HG02938 (cell line): ENCODE measurements at regions not wholly inside any gene's neighbourhood (a gene's known extent, or its start where the extent isn't known, plus 50 kb on each side); places are given as distances from the start of the nearest gene placed in this dataset.
A peak's percentile ranks its signal among the peaks of the same experiment; 100 is the strongest.

Source experiments
- ATAC-seq: cut with Tn5 transposase; IDR thresholded peaks from one replicate; pipeline ENCODE4 v1.9.1; 2021; ENCODE audit warnings: mild to moderate bottlenecking, moderate library complexity; ENCODE audit not compliant: unreplicated experiment

- ATAC-seq = no peak
These were observed 54.2 kb downstream of the TMEM100 start for GRCh38 chr17:55668312-55668920.

DNA sequence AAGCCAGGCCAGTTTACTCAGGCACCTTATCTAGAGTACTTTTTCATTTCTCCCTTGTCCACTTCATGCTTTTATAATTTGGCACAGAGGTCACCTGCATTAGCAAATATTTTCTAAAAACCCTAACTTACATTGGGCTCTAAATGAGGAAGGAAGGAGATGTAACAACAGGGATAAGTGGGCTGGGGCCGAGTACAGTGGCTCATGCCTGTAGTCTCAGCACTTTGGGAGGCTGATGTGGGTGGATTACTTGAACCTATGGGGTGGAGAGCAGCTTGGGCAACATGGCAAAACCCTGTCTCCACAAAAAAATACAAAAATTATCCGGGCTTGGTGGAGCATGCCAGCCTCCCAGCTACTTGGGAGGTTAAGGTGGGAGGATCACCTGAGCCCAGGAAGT lies 55.9 kb downstream of the TMEM100 start:
- ATAC-seq = no peak

GRCh38 chr17:55664287-55664686 lies 58.4 kb downstream of the TMEM100 start:
- peak; percentile 77 for ATAC-seq

- no peak for ATAC-seq
These were observed 59.3 kb downstream of the TMEM100 start for GRCh38 chr17:55663400-55663799.

DNA sequence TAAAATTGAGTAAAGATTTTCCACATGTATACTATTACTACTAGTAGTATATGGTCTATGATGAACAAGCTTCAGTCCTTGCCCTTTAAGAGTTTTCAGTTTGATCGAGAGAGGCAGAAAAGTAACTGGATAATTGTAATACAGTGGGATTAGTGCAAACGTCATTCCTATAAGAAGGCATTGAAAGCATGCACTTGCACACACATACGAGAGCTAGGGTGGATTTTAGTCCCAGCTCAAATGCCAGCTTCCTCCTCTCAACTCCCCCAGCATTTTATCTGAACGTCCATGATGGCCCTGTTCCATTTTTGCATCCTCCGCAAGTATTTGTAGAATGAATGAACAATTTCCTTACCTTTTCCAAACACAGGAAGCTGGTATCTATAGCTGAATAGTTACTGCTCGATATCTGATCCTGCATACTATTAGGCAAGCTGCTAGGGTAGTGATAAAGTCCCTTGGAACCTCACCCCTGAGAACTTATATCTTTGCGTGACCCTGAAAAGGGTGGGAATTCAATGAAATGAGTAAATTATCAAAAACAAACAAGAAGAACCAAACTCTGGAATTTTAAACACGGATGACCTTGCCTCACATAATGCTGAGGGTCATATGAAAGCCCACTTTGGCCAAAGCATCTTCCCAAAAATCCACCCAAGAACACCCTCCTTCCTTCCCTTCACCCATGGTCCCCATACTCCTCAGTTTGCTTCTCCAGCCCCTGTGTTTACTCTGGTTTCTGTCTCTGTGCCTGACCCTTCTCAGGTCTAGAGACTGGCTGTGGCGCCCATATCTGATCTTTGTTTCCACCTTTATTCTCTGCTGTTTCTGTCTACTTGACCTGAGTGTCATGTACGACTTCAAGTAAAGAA lies 60.5 kb downstream of the TMEM100 start:
- ATAC-seq = no peak

DNA sequence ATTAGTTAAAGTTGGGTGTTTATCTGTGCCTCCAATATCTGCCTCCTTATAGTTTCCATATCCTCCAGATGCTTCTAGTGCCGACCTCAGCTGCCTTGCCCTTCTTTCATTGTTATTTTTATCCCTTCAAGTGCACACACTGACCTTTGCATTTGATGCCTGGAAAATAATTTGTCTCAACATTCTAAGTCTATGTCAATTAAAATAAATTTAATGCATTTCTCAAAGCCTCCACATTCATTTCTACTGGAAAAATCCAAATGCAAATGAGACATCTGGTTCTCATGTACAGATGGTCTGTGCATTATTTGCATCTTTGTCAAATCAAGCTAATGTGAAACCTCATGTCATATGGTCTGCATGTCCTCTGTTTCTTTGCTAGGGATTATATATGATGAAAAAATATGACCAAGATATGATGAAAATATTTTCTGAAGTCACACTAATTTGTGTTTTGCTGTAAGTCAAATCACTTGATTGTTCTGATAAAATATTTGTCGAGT lies 61.4 kb downstream of the TMEM100 start:
- no peak for ATAC-seq

- peak; percentile 52 for ATAC-seq
These were observed 62.3 kb downstream of the TMEM100 start for GRCh38 chr17:55660178-55660886.

DNA sequence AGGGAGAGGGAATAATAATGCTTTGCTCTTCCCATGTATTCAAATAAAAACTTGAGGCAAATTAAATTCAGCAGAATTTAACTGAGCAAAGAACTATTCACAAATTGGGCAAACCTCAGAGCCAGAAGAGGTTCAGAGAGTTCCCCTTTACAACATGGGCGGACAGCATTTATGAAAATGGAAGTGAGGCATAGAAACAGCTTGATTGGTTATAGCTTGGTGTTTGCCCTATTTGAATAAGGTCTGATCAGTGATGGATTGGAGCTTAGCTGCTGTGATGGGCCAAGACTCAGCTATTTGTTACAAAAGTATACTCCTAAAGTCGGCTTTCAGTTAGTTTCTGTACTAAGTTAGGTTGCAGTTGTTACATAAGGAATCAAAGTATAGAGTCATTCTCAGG lies 63.0 kb downstream of the TMEM100 start:
- ATAC-seq = no peak

DNA sequence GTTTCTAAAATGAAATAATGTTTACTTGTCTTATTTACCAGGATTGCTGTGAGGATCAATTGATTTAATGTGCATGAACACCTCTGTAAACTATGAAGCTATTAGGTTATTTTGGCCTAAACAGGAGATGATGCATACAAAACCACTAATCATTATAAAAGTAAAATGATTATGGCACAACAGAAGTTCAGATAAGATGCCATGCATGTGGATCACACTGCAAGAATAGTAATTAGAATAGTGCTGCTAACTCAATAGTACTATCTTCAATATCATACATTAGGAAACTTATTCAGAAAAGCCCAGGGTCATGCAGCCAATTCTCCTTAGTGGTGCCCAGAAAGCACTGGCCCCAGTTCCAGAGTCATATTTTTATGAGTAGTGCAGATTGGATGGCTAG lies 66.9 kb downstream of the TMEM100 start:
- no peak for ATAC-seq

- ATAC-seq = no peak
These were observed 67.8 kb downstream of the TMEM100 start for GRCh38 chr17:55654821-55655220.

GRCh38 chr17:55654022-55654421 lies 68.6 kb downstream of the TMEM100 start:
- ATAC-seq = no peak

DNA sequence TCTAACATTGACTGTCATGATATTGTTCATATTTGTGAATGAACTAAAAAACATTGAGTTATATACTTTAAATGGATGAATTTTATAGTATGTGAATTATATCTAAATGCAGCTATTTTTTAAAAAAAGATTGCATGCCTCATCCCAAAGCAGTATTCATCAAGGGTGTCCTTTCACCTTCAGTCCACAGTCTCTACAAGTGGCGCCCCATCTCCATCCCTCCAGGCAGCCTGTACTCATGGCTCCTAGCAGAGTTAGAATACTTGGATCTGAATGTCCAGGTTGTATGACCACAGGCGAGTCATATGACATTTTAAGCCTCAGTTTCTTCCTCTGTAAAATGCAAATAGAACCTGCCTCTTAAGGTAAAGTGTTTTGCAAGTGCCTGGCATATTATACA lies 69.8 kb downstream of the TMEM100 start:
- peak; percentile 32 for ATAC-seq

- ATAC-seq = peak; percentile 68
These were observed 70.4 kb downstream of the TMEM100 start for GRCh38 chr17:55652114-55652823.

DNA sequence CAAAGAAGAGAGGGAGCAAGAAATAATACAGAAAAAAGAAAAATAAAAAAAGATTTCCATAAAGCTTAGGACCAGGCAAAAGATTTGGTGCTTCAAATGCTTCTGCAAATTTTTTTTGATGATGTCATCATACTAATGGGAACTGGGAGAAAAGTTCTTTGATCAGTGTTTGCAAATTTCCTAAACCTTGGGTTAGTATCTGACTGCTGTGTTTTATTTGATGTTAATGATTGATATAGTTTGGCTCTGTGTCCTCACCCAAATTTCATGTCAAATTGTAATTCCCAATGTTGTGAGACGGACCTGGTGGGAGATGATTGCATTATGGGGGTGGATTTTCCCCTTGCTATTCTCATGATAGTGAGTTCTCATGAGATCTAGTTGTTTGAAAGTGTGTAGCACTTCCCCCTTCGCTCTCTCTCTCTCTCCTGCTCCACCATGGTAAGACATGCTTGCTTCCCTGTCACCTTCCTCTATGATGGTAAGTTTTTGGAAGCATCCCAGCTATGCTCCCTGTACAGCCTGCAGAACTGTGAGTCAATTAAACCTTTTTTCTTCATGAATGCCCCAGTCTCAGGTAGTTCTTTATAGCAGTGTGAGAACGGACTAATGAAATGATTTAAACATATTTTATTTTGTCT lies 72.6 kb downstream of the TMEM100 start:
- ATAC-seq = no peak

GRCh38 chr17:55648086-55648485 lies 74.6 kb downstream of the TMEM100 start:
- no peak for ATAC-seq

DNA sequence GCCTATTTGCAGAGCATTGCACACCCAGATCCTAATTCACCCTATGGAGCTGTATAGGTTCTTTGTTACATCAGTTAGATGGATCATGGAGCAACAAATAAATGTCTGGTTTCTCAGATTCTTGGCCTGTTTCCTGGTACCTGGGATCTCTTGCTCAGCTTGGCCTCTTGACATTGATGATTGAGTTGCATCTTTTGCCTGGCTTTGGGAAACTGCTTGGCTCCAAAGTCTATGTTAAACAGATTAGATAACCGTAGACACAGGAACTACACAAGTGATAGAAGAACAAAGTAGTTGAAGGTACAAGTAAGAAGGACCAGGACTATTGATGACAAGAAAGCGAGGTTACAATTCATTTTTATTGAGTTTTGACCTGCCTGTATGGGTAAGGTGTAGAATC lies 77.3 kb downstream of the TMEM100 start:
- no peak for ATAC-seq

DNA sequence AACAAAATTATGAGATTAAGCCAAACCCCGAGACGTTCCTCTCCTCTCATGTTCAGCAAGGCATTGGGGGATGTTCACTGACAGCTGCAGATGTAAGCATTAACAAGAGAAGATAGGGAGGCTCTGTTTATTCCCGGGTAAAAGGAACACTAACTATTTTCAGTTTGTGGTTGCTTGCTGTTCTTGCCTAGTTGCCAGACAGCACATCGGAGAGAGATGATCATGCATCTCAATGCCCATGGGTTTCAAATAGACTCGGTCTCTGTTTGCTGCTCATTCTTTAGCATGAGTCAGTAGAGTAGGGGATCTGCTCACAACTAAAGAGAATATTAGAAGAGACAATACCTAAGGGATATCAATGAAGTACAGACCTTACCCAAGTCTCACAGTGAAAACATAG lies 78.3 kb downstream of the TMEM100 start:
- no peak for ATAC-seq

GRCh38 chr17:55642741-55643140 lies 79.9 kb downstream of the TMEM100 start:
- ATAC-seq = no peak

GRCh38 chr17:55641676-55642081 lies 81.0 kb downstream of the TMEM100 start:
- ATAC-seq = peak; percentile 59

DNA sequence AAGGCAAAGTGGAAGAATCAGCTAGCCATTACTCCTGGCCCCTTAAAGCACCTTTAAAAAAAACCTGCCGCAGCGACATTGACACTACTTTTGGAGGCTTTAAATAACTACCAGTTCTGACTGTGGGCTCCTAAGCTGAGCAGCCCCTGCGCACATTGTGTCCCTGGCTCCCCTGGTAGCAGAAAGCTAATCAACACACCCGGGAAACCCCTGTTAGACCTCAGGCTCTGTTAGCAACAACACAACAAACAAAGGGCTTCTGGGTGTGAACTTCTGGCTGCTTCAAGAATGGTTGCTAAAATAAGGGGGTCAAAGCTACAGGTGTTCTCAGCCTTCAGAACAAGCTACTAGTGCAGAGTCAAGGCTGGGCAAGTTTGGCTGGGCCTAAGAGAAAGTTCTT lies 83.6 kb downstream of the TMEM100 start:
- no peak for ATAC-seq
